ENCODE measurements at regions not wholly inside any gene's neighbourhood (a gene's known extent, or its start where the extent isn't known, plus 50 kb on each side); places are given as distances from the start of the nearest gene placed in this dataset.
"Not testable (repeated sequence)": the region's sequence is repeated elsewhere in the genome, so short reads cannot be mapped to it uniquely, and the experiment has no call there.

GRCh38 chr16:17027488-17028129, 443.2 kb downstream of the XYLT1 start:
- H3K9me3 Mint-ChIP-seq: peaks cover 20% of the 10 kb centered on the region
- DNase-seq (ENCODE audit: low spot score): no peak
- no peak overlapping the region for H3K4me3 Mint-ChIP-seq
- H3K36me3 Mint-ChIP-seq (ENCODE audit: low read depth): peaks cover 5% of the 10 kb centered on the region
- H3K4me1 Mint-ChIP-seq (ENCODE audit: low read depth): peaks cover 30% of the 10 kb centered on the region
- H3K27ac Mint-ChIP-seq: no peak overlapping the region
- H3K27me3 Mint-ChIP-seq (ENCODE audit: insufficient read depth): no peaks in the 10 kb centered on the region
- intact Hi-C loops (cut with micrococcal nuclease): no loop called here

- H3K4me1 Mint-ChIP-seq (ENCODE audit: low read depth): peaks cover 30% of the 10 kb centered on the region
- peaks cover 25% of the 10 kb centered on the region for H3K9me3 Mint-ChIP-seq
- H3K27ac Mint-ChIP-seq: no peak overlapping the region
- intact Hi-C loops (cut with micrococcal nuclease): no loop called here
- DNase-seq (ENCODE audit: low spot score): no peak
- H3K4me3 Mint-ChIP-seq: no peak overlapping the region
- H3K36me3 Mint-ChIP-seq (ENCODE audit: low read depth): peaks cover 5% of the 10 kb centered on the region
- no peaks in the 10 kb centered on the region for H3K27me3 Mint-ChIP-seq (ENCODE audit: insufficient read depth)
Measured at GRCh38 chr16:17029602-17030350, 441.0 kb downstream of the XYLT1 start.

- intact Hi-C loops (cut with micrococcal nuclease): no loop called here
Measured at GRCh38 chr16:17031484-17032268, 439.1 kb downstream of the XYLT1 start.

GRCh38 chr16:17032332-17032731, 438.4 kb downstream of the XYLT1 start:
- intact Hi-C loops (cut with micrococcal nuclease): no loop called here
- no peak for DNase-seq (ENCODE audit: low spot score)
- no peak overlapping the region for H3K27ac Mint-ChIP-seq
- peaks cover 5% of the 10 kb centered on the region for H3K36me3 Mint-ChIP-seq (ENCODE audit: low read depth)
- peaks cover 8% of the 10 kb centered on the region for H3K4me1 Mint-ChIP-seq (ENCODE audit: low read depth)
- H3K9me3 Mint-ChIP-seq: peaks cover 25% of the 10 kb centered on the region
- H3K4me3 Mint-ChIP-seq: no peak overlapping the region
- H3K27me3 Mint-ChIP-seq (ENCODE audit: insufficient read depth): no peaks in the 10 kb centered on the region

More at GRCh38 chr16:17031484-17032268, 439.1 kb downstream of the XYLT1 start:
- Mint-ChIP-seq H3K4me3 (no peak overlapping the region), H3K36me3 (ENCODE audit: low read depth) (peaks cover 5% of the 10 kb centered on the region), H3K4me1 (ENCODE audit: low read depth) (peaks cover 15% of the 10 kb centered on the region), H3K9me3 (peaks cover 25% of the 10 kb centered on the region), H3K27ac (no peak overlapping the region), H3K27me3 (ENCODE audit: insufficient read depth) (no peaks in the 10 kb centered on the region)
- no peak for DNase-seq (ENCODE audit: low spot score)

- H3K9me3 Mint-ChIP-seq: peaks cover 15% of the 10 kb centered on the region
- no peak overlapping the region for H3K4me3 Mint-ChIP-seq
- H3K27ac Mint-ChIP-seq: no peak overlapping the region
- intact Hi-C loops (cut with micrococcal nuclease): no loop called here
- no peaks in the 10 kb centered on the region for H3K4me1 Mint-ChIP-seq (ENCODE audit: low read depth)
- H3K36me3 Mint-ChIP-seq (ENCODE audit: low read depth): peaks cover 5% of the 10 kb centered on the region
- no peaks in the 10 kb centered on the region for H3K27me3 Mint-ChIP-seq (ENCODE audit: insufficient read depth)
- DNase-seq (ENCODE audit: low spot score): no peak
Measured at GRCh38 chr16:17034477-17035252, 436.1 kb downstream of the XYLT1 start.

GRCh38 chr16:17037499-17037898, 433.3 kb downstream of the XYLT1 start:
- Mint-ChIP-seq H3K9me3 (peaks cover 5% of the 10 kb centered on the region), H3K4me3 (no peak overlapping the region), H3K27me3 (ENCODE audit: insufficient read depth) (no peaks in the 10 kb centered on the region), H3K36me3 (ENCODE audit: low read depth) (no peaks in the 10 kb centered on the region), H3K27ac (no peak overlapping the region), H3K4me1 (ENCODE audit: low read depth) (no peaks in the 10 kb centered on the region)
- intact Hi-C loops (cut with micrococcal nuclease): no loop called here
- DNase-seq (ENCODE audit: low spot score): no peak

GRCh38 chr16:17038415-17038814, 432.3 kb downstream of the XYLT1 start:
- Mint-ChIP-seq H3K36me3 (ENCODE audit: low read depth) (no peaks in the 10 kb centered on the region), H3K4me3 (no peak overlapping the region), H3K27me3 (ENCODE audit: insufficient read depth) (no peaks in the 10 kb centered on the region), H3K9me3 (peaks cover 5% of the 10 kb centered on the region), H3K27ac (no peak overlapping the region), H3K4me1 (ENCODE audit: low read depth) (no peaks in the 10 kb centered on the region)
- intact Hi-C loops (cut with micrococcal nuclease): no loop called here
- DNase-seq (ENCODE audit: low spot score): no peak

- H3K4me1 Mint-ChIP-seq (ENCODE audit: low read depth); H3K4me3 Mint-ChIP-seq; intact Hi-C loops (cut with micrococcal nuclease); DNase-seq (ENCODE audit: low spot score); H3K27me3 Mint-ChIP-seq (ENCODE audit: insufficient read depth); H3K36me3 Mint-ChIP-seq (ENCODE audit: low read depth); H3K27ac Mint-ChIP-seq: not testable (repeated sequence)
- peaks cover 13% of the 10 kb centered on the region for H3K9me3 Mint-ChIP-seq
Measured at GRCh38 chr16:17049109-17049508, 421.7 kb downstream of the XYLT1 start.

GRCh38 chr16:17050468-17050867, 420.3 kb downstream of the XYLT1 start:
- Mint-ChIP-seq H3K9me3 (peaks cover 13% of the 10 kb centered on the region), H3K4me3 (no peak overlapping the region), H3K4me1 (ENCODE audit: low read depth) (no peaks in the 10 kb centered on the region), H3K27ac (no peak overlapping the region), H3K36me3 (ENCODE audit: low read depth) (no peaks in the 10 kb centered on the region), H3K27me3 (ENCODE audit: insufficient read depth) (peaks cover 6% of the 10 kb centered on the region)
- intact Hi-C loops (cut with micrococcal nuclease): no loop called here
- DNase-seq (ENCODE audit: low spot score): no peak

Measured in activated T-helper 1 cell treated with anti-CD3 and anti-CD28 coated beads, Interleukin-12 subunit alpha, Interleukin-12 subunit beta, Interleukin-2, Interleukin-4 antibody, amounts not matched to agents 30 ng/mL and 10 ng/mL and 1 ng/mL, durations not matched to agents 14 hours and 24 hours and 36 hours (primary cell).